Fibroblast of the aortic adventitia (primary cell): ENCODE measurements at regions not wholly inside any gene's neighbourhood (a gene's known extent, or its start where the extent isn't known, plus 50 kb on each side); places are given as distances from the start of the nearest gene placed in this dataset.

Source experiments
- DNase-seq: peaks from one replicate; pipeline ENCODE4 v3.0.0-alpha.2; 2010; ENCODE audit warnings: low read depth
- H3K4me3 ChIP-seq: 2 replicates; pipeline ENCODE4 v1.5.1; 2011; ENCODE audit warnings: low read depth, mild to moderate bottlenecking, control low read depth, low read length, moderate library complexity
- CTCF ChIP-seq: IDR thresholded peaks from 2 replicates; pipeline ENCODE4 v1.5.1; 2011; ENCODE audit warnings: mild to moderate bottlenecking, low read length, control low read depth, inconsistent platforms; ENCODE audit not compliant: insufficient read depth

GRCh38 chr22:48885271-48885918 is 942.3 kb downstream of the BRD1 start:
- no peak for TF ChIP-seq CTCF
- DNase-seq: no peak
- no peak overlapping the region for H3K4me3 ChIP-seq

- no peak for TF ChIP-seq CTCF
- H3K4me3 ChIP-seq: no peak overlapping the region
- no peak for DNase-seq
These were observed 942.9 kb downstream of the BRD1 start for GRCh38 chr22:48884786-48885185.

DNA sequence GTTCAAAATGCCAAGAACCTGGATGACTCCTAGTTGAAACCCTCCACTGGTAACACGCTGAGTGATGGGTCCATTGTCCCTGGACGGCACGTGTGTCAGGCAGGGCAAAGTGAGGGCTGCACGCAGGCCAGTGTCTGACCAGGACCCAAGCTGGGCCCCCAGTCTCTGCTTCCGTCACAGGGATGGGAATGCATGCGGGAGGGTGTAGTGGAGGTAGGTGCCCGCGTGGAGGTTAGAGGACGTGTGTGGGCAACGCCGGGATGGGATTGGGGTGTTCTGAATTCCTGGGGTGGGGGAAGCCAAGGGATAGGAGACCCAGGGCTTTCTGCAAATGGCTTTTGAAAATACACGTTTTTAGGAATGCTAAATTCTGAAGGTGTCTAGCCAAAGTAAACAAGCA is 943.3 kb downstream of the BRD1 start:
- no peak for TF ChIP-seq CTCF
- no peak overlapping the region for H3K4me3 ChIP-seq
- no peak for DNase-seq

- no peak overlapping the region for H3K4me3 ChIP-seq
- TF ChIP-seq CTCF: no peak
- no peak for DNase-seq
These were observed 944.3 kb downstream of the BRD1 start for GRCh38 chr22:48883211-48883960.

GRCh38 chr22:48882636-48883200 is 945.0 kb downstream of the BRD1 start:
- no peak for DNase-seq
- no peak for TF ChIP-seq CTCF

GRCh38 chr22:48881326-48881980 is 946.2 kb downstream of the BRD1 start:
- no peak overlapping the region for H3K4me3 ChIP-seq
- no peak for DNase-seq
- no peak for TF ChIP-seq CTCF

More at GRCh38 chr22:48882636-48883200, 945.0 kb downstream of the BRD1 start:
- H3K4me3 ChIP-seq: no peak overlapping the region
